Right atrium auricular region (tissue), 2 donors: ENCODE measurements at regions not wholly inside any gene's neighbourhood (a gene's known extent, or its start where the extent isn't known, plus 50 kb on each side); places are given as distances from the start of the nearest gene placed in this dataset.

Experiments used
- DNase-seq: peaks from one replicate; pipeline ENCODE4 v3.0.0-alpha.2; 2019; ENCODE audit warnings: low spot score
- H3K27ac ChIP-seq, 2 donors: fragments of 200-600 bp; sonication (generic); 1 replicate in 1 of 2; 2 replicates in 1 of 2; pipeline ENCODE4 v1.5.1; 2016 to 2019
- H3K27me3 ChIP-seq, 2 donors: fragments of 200-600 bp; sonication (generic); one replicate each; pipeline versions ENCODE4 v1.5.1 to v1.6.0; 2017 to 2019
- H3K36me3 ChIP-seq: fragments of 200-600 bp; sonication (generic); one replicate; pipeline ENCODE4 v1.5.1; 2016
- H3K4me1 ChIP-seq, 2 donors: fragments of 200-600 bp; sonication (generic); one replicate each; pipeline versions ENCODE4 v1.5.1 to v1.6.0; 2017 to 2019
- H3K4me3 ChIP-seq, 2 donors: fragments of 200-600 bp; sonication (generic); 1 replicate in 1 of 2; 2 replicates in 1 of 2; pipeline ENCODE4 v1.5.1; 2017 to 2019; ENCODE audit warnings: mild to moderate bottlenecking in 1 of 2, moderate library complexity in 1 of 2
- H3K9me3 ChIP-seq, 2 donors: fragments of 200-600 bp; sonication (generic); one replicate each; pipeline ENCODE4 v1.5.1; 2019
- TF ChIP-seq, protein P1 (sequence below), 2 donors: fragments of 200-600 bp; sonication (generic); IDR thresholded peaks; one replicate each; pipeline ENCODE4 v1.5.1; 2019; ENCODE audit warnings: antibody characterized with exemption in 2 of 2

DNA sequence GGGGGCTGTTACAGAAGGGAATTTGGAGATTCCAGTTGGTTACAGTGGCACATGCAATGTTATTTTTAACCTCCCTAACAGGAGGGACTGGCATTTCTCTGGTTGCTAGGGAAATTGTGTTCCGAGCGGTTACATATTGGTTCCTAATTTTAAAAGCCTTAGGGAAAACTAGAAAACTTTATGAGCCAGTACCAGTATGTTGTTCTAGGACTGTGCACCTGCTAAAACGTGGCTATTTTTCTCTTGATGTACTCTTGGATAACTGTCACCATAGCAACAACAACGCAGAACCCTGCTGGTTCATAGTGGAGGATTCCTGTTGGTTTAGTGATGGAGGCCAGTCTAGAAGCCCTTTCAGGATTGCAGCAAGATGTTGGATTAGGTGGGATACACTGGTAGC lies 68.9 kb upstream of the PGBD5 start:
- Histone ChIP-seq H3K27ac (no peak overlapping the region), H3K9me3 (no peaks in the 10 kb centered on the region)

DNA sequence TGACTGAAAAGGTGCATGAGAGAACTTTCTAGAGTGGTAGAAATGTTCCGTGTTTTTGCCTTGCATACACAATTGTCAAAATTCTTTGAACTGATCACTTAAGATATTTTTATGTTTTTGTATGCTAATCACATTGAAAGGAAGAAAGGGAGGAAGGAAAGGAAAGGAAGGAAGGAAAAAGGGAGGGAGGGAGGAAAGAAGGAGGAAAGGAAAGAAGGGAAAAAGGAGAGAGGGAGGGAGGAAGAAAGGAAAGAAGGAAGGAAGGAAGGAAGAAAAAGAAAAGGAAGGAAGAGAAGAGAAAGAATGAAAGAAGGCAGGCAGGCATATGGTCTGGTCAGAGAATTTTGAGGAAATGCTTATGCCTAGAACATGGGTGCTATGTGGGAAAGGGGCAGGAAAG lies 68.4 kb upstream of the PGBD5 start:
- Histone ChIP-seq H3K4me1 (no peaks in the 10 kb centered on the region), H3K27ac (no peak overlapping the region), H3K27me3 (no peaks in the 10 kb centered on the region), H3K4me3 (no peak overlapping the region), H3K9me3 (no peaks in the 10 kb centered on the region), H3K36me3 (no peaks in the 10 kb centered on the region)
- no peak for DNase-seq
- TF ChIP-seq, protein P1, sequence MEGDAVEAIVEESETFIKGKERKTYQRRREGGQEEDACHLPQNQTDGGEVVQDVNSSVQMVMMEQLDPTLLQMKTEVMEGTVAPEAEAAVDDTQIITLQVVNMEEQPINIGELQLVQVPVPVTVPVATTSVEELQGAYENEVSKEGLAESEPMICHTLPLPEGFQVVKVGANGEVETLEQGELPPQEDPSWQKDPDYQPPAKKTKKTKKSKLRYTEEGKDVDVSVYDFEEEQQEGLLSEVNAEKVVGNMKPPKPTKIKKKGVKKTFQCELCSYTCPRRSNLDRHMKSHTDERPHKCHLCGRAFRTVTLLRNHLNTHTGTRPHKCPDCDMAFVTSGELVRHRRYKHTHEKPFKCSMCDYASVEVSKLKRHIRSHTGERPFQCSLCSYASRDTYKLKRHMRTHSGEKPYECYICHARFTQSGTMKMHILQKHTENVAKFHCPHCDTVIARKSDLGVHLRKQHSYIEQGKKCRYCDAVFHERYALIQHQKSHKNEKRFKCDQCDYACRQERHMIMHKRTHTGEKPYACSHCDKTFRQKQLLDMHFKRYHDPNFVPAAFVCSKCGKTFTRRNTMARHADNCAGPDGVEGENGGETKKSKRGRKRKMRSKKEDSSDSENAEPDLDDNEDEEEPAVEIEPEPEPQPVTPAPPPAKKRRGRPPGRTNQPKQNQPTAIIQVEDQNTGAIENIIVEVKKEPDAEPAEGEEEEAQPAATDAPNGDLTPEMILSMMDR (IDR thresholded peaks at IDR 0.05), result no peak

More for the DNA sequence above, 68.9 kb upstream of the PGBD5 start:
- H3K27me3 ChIP-seq, result no peaks in the 10 kb centered on the region
- TF ChIP-seq, protein P1 (IDR thresholded peaks at IDR 0.05), result no peak
- no peak overlapping the region for H3K4me3 ChIP-seq
- no peak for DNase-seq
- no peaks in the 10 kb centered on the region for H3K36me3 ChIP-seq
- H3K4me1 ChIP-seq, result no peaks in the 10 kb centered on the region

DNA sequence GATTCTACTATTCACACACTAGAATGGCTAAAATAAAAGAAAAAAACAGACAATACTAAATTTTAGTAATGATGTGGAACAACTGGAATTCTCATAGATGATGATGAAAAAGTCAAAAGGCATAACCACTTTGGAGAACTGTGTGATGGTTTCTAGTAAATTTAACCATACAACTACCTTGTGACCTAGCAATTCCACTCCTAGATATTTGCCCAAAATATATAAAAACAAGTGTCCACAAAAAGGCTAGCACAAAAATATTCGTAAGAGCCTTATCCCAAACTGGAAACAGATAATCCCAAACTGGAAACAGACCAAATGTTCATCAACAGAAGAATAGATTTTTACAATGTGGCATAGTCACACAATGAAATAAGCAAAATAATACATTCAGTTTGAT lies 67.9 kb upstream of the PGBD5 start:
- H3K9me3 ChIP-seq, result no peaks in the 10 kb centered on the region
- H3K4me3 ChIP-seq, result no peak overlapping the region
- no peaks in the 10 kb centered on the region for H3K36me3 ChIP-seq
- H3K4me1 ChIP-seq, result no peaks in the 10 kb centered on the region
- H3K27ac ChIP-seq, result no peak overlapping the region
- no peak for DNase-seq
- TF ChIP-seq, protein P1 (IDR thresholded peaks at IDR 0.05), result no peak
- no peaks in the 10 kb centered on the region for H3K27me3 ChIP-seq

DNA sequence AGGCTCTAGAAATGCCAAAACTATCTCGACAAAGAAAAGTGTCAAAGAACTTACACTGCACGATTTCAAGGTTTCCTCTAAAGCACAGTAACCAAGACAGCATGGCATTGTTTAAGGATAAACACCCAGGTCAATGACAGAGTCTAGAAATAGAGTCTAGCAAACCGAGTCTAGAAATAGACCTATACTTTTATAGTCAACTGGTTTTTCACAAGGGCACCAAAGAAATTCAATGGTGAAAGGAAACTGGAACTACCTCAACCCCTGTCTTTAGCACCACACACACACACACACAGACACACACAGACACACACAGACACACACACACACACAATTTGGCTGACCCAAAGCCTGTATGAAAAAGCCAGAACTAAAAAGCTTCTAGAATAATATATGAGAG lies 67.1 kb upstream of the PGBD5 start:
- TF ChIP-seq, protein P1 (IDR thresholded peaks at IDR 0.05), result no peak
- no peak for DNase-seq
- H3K4me3 ChIP-seq, result no peak overlapping the region
- H3K36me3 ChIP-seq, result no peaks in the 10 kb centered on the region
- no peaks in the 10 kb centered on the region for H3K4me1 ChIP-seq
- H3K27ac ChIP-seq, result peak overlapping the region in 1 of 2 donors; percentile 17
- H3K9me3 ChIP-seq, result no peaks in the 10 kb centered on the region
- no peaks in the 10 kb centered on the region for H3K27me3 ChIP-seq

DNA sequence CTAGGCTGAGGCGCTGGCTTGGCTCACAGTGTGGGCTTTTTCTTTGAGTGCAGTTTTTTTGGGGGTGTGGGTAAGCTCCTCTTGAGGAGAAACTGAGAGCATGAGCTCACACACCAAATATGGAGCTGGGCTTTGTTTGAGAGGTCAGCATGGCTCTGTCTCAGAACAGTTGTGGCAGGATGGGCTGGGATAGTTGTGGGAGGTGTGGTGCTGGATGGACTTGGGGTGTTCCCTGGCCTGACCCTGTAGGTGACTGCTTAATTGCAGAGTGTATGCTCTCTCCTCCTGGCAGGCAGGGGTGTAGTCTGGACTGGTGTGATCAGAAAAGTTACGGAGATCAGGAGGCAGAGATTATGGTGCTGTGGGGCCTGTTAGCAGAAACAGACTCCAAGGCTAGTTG lies 64.3 kb upstream of the PGBD5 start:
- Histone ChIP-seq H3K4me3 (no peak overlapping the region), H3K9me3 (no peaks in the 10 kb centered on the region), H3K4me1 (no peaks in the 10 kb centered on the region), H3K36me3 (no peaks in the 10 kb centered on the region), H3K27me3 (no peaks in the 10 kb centered on the region), H3K27ac (no peak overlapping the region)
- no peak for DNase-seq
- TF ChIP-seq, protein P1 (IDR thresholded peaks at IDR 0.05), result no peak

DNA sequence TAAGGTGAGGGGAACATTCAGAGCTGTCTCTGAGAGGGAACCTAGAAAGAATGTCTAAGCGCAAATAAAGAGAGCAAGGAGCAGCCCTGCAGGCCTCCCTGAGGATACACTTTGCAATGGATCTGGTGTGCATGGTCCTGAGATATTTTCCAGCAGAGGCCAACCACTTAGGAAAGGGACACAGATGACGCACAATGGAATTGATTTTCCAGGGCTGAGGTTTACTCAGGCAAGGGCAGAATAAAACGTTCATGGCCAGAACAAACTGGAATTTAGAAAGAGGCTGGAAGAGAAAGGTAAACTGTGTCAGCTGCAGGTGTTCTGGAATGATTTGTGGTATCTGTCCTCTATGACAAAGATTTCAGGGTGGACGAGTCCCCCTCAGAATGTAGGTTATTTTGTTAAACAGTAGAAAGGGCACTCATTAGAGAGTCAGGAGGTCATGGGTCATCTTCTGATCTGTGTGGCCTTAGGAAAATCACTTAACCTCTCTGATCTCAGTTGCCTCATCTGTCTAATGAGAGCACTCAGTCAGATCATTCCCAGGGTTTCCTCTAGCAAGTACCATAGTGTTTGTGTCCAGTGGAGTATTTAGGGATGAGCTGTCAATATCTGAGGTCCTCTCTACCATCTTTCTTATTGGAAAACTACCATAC lies 61.8 kb upstream of the PGBD5 start:
- Histone ChIP-seq H3K4me3 (no peak overlapping the region), H3K27me3 (no peaks in the 10 kb centered on the region), H3K36me3 (no peaks in the 10 kb centered on the region), H3K27ac (no peak overlapping the region), H3K9me3 (no peaks in the 10 kb centered on the region), H3K4me1 (no peaks in the 10 kb centered on the region)
- TF ChIP-seq, protein P1 (IDR thresholded peaks at IDR 0.05), result no peak
- no peak for DNase-seq
